MM.1S (cell line): ENCODE measurements at regions not wholly inside any gene's neighbourhood (a gene's known extent, or its start where the extent isn't known, plus 50 kb on each side); places are given as distances from the start of the nearest gene placed in this dataset.

Experiments used
- CTCF ChIP-seq: fragments of 300-600 bp; sonication (generic); IDR thresholded peaks from 2 replicates; pipeline ENCODE4 v1.5.1; 2016; ENCODE audit warnings: antibody characterized with exemption, low read length, mixed read lengths
- EZH2 ChIP-seq: fragments of 300-600 bp; sonication (generic); optimal IDR thresholded peaks from 2 replicates; pipeline ENCODE3; 2017; ENCODE audit warnings: low read depth, mild to moderate bottlenecking, antibody characterized with exemption, low read length, mixed read lengths
- EZH2phosphoT487 ChIP-seq: fragments of 300-600 bp; sonication (generic); IDR thresholded peaks from 2 replicates; pipeline ENCODE4 v1.6.1; 2018; ENCODE audit warnings: antibody characterized with exemption, low read length

- TF ChIP-seq CTCF (no peak), EZH2phosphoT487 (no peak), EZH2 (no peak)
These were observed 466.4 kb upstream of the MEF2C start for GRCh38 chr5:89349246-89349980.
